HG02885 (cell line): ENCODE measurements at regions not wholly inside any gene's neighbourhood (a gene's known extent, or its start where the extent isn't known, plus 50 kb on each side); places are given as distances from the start of the nearest gene placed in this dataset.
A peak's percentile ranks its signal among the peaks of the same experiment; 100 is the strongest.

Experiments used
- ATAC-seq: cut with Tn5 transposase; IDR thresholded peaks from one replicate; pipeline ENCODE4 v1.9.1; 2021; ENCODE audit warnings: mild to moderate bottlenecking; ENCODE audit not compliant: unreplicated experiment, poor library complexity

DNA sequence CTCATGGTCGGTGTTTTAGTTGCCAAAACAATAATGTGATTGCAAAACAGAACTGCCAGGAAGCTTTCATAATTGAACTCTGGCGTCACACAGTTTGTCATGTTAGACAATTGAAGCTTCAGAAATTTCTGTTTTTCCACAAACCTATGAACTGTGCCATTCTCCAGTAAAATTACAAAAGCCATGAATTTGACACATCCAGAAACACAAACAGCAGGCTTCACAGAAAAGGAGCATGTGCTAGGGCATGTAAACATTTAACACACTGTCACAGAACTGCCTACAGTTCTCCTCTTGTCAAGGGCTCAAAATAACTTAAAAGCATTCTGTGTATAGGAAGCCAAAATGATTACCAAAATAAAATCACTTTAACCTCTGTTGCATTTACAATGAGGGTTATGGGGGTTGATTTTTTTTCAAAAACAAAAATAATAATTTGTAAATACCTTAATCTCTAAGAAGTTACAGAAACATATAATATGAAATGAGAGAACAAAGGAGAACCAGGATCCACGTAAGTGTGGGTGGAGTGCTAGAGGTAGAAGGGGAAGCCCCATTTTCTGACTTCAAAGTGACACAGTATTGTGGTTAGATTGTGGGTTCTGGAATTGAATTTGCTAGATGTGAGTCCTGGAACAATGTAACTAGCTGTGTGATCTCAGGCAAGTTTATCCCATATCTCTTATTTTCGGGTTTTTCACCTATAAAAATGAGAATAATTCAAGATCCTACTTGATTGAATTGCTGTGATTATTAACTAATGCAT, 295.0 kb downstream of the CENPC start:
- peak; percentile 64 for ATAC-seq

DNA sequence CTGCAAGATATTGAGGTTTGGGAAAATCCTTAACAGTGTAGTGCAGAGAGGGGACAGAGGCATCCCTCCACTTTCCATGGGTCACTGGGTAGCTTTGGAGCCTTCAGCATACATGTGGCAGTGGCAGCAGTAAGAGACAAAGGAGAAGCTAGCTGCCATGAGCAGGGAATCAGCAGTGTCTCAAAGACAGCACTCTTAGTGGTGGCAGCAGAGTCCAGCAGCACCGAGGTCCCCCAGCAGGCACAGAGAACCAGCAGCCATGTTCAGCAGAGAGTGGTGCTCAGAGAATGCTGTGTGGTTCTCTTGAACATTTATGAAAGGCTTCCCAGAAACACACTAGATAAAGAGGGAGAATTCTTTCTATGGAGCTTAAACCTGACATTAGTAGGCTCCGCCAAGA, 308.5 kb downstream of the CENPC start:
- no peak for ATAC-seq

DNA sequence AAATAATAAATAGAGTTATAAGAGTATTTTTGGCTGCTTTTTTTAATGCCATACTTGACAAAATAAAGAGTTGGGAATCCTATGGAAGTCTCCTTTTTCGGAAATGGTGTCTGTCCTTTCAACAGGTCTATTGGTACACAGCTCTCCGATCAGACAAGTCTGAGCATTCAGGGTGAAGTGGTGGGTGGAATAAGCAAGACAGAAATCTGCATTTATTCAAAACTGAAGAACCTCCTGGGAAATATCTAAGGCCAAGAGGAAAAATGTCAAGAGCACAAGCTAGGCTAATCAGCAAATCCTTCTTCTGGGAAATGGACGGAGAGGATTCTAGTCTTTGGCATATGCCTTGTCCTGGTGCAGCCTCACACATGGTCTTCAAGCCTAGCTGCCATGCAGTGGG, 309.0 kb downstream of the CENPC start:
- no peak for ATAC-seq

GRCh38 chr4:67234296-67234695, 311.0 kb downstream of the CENPC start:
- ATAC-seq = no peak

GRCh38 chr4:67229148-67229547, 316.2 kb downstream of the CENPC start:
- ATAC-seq = no peak

GRCh38 chr4:67220861-67221260, 324.4 kb downstream of the CENPC start:
- no peak for ATAC-seq

- ATAC-seq = no peak
Measured at GRCh38 chr4:67218883-67219282, 326.4 kb downstream of the CENPC start.

DNA sequence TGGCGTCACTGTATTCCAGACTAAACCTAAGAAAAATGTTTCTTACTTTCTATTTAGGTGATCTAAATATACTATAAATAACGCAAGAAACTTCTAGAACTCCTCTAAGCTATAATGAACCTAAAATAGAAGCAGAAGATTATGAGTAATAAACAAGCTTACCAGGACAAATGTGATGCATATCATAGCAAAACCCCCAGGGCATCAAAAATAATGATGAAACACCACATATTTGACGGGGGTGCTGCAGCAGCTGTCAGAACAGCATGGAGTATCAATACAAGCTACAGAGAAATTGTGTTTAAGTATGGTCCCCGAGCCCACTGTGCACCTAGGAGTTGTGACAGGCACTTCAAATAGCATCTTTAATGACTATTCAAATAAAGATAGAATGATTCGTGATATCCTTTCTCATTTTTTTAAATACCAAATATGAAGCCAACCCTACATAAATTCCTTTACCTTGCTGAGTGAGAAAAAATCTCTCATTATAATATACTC, 337.3 kb downstream of the CENPC start:
- no peak for ATAC-seq

DNA sequence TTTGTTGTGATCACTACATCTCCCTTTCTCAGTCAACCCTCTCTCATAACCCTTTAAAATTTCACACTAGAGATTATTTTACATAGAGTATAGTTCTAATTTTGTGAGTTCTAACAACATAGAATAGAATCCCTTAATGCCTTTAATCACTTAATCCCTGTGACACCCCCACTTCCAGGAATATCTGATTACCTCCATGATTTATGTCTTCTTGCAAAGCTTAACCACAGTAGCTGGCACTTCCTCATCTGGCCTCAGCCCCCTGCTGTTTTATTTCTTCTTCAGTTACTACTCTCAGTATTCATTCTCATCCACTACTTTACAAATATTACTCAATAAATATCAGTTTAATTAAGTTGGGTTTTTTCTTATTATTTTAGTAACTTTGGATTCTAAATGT, 340.9 kb downstream of the CENPC start:
- no peak for ATAC-seq

DNA sequence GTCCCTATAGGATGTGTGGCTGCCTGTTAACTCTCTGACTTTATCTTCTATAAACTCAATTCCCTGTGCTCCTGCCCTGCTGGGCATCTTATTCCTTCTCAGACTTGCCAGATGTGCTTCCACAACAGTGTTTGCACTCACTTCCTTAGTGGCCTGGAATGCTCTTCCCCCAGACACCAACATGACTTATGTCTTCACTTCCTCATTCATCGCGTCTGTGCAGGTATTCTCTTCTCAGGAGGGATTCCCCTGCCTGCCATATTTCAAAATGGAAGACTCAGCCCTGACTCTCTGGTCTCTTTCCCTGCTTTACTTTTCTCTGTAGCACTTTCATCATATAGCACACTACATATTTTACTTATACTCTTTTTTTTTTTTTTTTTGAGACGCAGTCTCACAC, 344.0 kb downstream of the CENPC start:
- peak; percentile 51 for ATAC-seq

GRCh38 chr4:67198727-67199126, 346.6 kb downstream of the CENPC start:
- peak; percentile 61 for ATAC-seq

DNA sequence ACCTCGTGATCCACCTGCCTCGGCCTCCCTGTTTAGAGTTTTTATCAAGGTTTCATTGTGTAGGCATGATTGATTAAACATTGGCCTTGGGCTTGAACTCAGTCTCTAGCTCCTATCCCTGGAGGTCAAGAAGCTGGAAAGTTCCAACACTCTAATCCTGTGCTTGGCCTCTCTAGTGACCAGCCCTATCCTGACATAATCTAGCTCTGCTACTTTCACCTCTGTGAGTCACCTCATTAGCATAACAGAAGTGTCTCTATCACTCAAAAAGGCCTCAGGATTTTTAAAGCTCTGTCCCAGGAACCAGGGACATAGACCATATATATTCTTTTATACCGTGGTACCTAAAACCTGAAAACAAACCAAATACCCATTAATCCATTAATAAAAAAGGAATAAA, 377.5 kb downstream of the CENPC start:
- no peak for ATAC-seq

DNA sequence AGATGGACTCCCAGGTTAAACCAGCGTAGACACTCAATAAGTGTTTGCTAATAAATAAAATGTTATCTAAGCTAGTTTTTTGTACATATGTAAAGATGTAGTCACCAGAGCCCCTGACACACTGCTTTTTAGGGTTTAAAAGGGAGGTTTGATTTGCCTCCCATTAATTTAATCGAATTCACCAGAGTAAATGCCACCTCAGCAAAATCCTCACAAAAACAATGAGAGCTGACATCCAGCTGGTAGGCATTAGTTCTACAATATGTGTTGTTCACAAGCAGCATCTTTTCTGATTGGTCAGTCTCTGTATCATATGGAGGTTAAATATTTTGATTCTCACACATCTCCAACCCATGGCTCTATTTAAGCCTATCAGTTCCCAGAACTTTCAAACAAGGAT, 382.6 kb downstream of the CENPC start:
- ATAC-seq = no peak

DNA sequence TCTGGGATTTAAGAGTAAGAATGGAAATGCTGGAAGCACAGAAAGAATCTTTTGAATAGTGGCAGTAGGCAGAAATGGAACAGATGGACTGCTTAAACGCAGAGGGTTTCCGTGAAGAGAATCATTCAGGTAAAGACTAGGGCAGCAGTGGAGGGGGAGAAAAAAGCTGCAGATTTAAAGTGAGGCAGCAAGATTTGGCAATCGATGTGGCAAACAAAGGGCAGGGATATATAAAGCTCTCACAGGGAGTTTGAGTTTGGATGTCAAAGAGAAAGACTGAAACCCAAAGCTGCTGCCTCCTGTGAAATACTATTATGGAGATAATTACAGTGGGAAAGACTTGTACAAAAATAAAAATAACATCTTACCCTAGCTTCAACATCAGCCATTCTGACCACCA, 384.0 kb downstream of the CENPC start:
- ATAC-seq = no peak

DNA sequence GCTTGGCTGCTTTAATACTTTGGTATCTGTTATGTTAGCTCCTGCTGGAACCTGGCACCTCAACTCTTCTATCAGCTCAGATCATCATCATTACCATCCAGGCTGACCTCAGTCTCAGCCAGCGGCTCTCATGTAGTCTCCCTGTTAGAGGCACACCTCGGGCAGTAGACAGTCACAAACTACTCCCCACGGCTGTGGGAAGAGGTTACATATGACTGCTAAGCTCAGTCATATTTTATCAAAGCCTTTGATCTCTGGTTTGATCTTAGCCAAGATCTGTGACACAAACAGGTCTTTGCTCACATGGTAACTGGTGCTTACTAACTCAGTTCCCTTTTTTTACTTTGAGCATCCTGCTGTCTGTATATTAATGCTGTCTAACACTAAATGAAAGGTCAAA, 384.9 kb downstream of the CENPC start:
- no peak for ATAC-seq

GRCh38 chr4:67158666-67159065, 386.6 kb downstream of the CENPC start:
- no peak for ATAC-seq

- no peak for ATAC-seq
Measured at GRCh38 chr4:67152976-67153375, 392.3 kb downstream of the CENPC start.

DNA sequence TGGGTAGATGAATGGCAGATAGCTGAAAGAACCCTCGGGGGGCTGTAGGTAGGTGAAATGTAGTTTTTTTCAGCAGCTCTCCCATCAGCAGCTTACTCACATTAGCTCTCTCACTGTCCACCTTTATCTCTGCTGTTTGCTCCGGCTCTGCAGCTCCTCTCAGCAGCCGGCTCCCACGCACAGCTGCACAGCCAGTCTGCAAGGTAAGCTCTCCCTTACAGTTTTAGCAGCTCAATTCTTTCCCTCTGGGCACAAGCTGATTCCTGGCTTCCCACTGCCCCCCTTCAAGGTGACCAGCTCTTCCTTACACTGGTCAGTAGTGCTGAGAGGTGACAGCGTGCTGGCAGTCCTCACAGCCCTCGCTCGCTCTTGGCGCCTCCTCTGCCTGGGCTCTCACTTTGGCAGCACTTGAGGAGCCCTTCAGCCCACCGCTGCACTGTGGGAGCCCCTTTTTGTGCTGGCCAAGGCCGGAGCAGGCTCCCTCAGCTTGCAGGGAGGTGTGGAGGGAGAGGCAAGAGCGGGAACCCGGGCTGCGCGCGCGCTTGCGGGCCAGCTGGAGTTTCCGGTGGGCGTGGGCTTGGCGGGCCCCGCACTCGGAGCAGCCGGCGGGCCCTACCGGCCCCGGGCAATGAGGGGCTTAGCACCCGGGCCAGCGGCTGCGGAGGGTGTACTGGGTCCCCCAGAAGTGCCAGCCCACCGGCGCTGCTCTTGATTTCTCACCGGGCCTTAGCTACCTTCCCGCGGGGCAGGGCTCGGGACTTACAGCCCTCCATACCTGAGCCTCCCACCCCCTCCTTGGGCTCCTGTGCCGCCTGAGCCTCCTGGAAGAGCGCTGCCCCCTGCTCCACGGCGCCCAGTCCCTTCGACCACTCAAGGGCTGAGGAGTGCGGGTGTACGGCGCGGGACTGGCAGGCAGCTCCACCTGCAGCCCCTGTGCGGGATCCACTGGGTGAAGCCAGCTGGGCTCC, 393.6 kb downstream of the CENPC start:
- no peak for ATAC-seq

DNA sequence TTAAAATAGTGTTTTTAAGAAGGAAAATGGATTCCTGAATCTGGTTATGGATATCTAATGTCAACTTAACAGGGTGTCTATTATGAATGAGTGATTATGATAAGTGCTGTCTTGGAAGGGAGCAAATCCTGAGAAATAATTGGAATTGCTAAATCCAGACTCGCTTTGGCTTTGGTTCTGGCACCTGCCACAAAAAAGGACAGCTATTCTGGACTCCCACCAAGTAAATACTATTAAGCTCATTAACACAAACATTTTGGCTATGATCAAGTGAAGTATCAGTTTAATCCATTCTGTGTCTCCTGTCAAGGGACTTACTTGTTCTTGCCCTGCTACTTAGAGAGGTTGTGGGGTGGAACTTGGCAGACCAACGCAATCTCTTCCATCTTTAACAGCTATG, 403.7 kb downstream of the CENPC start:
- ATAC-seq = no peak

DNA sequence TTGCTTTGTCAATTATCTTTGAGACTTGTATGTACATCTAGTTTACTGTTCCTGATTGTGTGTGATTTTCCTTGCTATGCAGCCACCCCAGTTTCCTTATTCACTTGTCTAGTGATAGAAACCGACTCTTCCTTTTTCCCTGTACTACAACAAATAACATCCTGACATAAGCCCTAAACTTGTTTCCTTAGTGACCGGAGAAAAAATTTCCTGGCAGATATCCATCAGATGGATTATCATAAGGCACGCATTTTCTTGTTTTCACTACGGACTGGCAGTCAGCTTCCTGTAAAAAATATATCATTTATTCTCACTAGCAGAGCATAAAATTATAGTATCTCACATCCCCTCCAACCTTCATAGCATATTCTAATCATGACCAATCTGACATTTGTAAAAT, 410.7 kb downstream of the CENPC start:
- ATAC-seq = no peak

DNA sequence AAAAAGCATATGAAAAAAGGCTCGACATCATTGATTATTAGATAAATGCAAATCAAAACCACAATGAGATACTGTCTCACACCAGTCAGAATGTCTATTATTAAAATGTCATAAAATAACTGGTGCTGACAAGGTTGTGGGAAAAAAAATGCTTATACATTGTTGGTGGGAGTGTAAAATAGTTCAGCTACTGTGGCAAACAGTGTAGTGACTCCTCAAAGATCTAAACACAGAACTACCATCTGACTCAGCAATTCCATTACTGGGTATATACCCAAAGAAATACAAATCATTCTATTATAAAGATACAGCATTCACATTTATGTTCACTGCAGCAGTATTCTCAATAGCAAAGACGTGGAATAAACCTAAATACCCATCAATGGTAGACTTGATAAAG, 412.1 kb downstream of the CENPC start:
- no peak for ATAC-seq
